ENCODE measurements at regions not wholly inside any gene's neighbourhood (a gene's known extent, or its start where the extent isn't known, plus 50 kb on each side); places are given as distances from the start of the nearest gene placed in this dataset.
A peak's percentile ranks its signal among the peaks of the same experiment; 100 is the strongest.

GRCh38 chr22:22800716-22801115, 86.9 kb upstream of the IGLL5 start:
- DNase-seq (ENCODE audit: low read depth in 2 of 2), result no peak

- DNase-seq (ENCODE audit: low read depth in 2 of 2), result no peak
These were observed 85.2 kb upstream of the IGLL5 start for GRCh38 chr22:22802339-22802970.

GRCh38 chr22:22803285-22803853, 84.2 kb upstream of the IGLL5 start:
- DNase-seq (ENCODE audit: low read depth in 2 of 2), result no peak

DNA sequence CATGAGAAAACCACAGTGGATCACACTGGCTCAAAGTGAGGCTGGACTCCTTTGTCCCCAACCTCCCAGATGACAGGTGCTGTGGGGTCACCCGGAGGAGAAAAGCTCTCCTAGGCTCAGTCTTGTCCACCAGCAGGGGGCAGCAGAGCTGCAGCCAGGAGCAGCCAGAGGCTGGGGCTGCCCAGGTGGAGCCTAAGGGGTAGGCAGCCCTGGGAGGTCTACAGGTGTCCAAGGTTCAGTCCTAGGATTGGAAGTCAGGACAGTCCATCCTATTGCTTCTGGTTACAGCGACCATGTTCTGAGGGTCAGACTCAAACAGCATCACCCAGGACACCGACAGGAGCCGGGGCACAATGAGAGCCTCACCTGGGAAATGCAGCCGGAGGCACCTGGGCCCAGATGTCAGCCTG, 77.6 kb upstream of the IGLL5 start:
- DNase-seq (ENCODE audit: low read depth in 2 of 2), result peak; percentile 24 to 54

- no peak for DNase-seq (ENCODE audit: low read depth in 2 of 2)
These were observed 77.1 kb upstream of the IGLL5 start for GRCh38 chr22:22810471-22810870.

GRCh38 chr22:22811016-22812009, 76.3 kb upstream of the IGLL5 start:
- DNase-seq (ENCODE audit: low read depth in 2 of 2), result no peak

GRCh38 chr22:22812031-22812905, 75.3 kb upstream of the IGLL5 start:
- no peak for DNase-seq (ENCODE audit: low read depth in 2 of 2)

- no peak for DNase-seq (ENCODE audit: low read depth in 2 of 2)
These were observed 74.2 kb upstream of the IGLL5 start for GRCh38 chr22:22813126-22814075.

GRCh38 chr22:22814666-22815396, 72.8 kb upstream of the IGLL5 start:
- DNase-seq (ENCODE audit: low read depth in 2 of 2), result no peak

GRCh38 chr22:22815397-22816170, 72.0 kb upstream of the IGLL5 start:
- DNase-seq (ENCODE audit: low read depth in 2 of 2), result no peak

GRCh38 chr22:22816171-22816514, 71.5 kb upstream of the IGLL5 start:
- no peak for DNase-seq (ENCODE audit: low read depth in 2 of 2)

GRCh38 chr22:22816766-22817410, 70.7 kb upstream of the IGLL5 start:
- DNase-seq (ENCODE audit: low read depth in 2 of 2), result no peak

DNA sequence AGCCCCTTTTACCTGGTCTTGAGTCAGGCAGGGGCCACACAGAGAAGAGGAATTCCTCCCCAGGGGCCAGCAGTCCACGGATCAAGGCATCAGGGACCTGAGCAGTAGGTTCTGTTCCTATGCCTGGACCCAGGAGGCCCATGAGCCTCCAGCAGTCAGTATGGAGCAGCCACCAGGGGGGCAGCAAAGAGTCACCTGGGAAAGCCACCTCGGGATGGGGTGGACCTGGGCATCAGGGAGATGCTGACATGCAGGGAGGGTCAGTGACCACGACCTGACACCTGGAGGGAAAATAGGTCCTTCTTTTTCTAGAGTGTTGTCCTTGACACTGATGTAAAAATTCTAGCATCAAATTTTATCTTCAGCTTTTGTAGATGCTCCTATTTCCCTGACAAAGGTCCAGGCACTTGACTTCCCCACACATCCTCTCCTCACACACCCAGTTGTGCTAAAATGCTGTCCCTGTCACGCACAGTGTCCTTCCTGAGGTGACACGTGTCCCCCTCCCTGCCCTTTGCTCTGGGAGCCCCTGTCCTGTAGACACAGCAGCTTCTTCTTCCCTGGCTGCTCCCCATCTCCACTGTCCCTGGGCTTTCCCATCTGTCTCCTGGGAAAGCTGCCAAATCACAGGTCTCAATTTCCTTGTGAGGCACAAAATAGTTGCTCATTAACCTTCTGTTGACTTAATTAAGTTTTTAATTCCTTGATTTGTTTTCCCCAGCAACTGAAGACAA, 70.0 kb upstream of the IGLL5 start:
- DNase-seq (ENCODE audit: low read depth in 2 of 2), result no peak

DNA sequence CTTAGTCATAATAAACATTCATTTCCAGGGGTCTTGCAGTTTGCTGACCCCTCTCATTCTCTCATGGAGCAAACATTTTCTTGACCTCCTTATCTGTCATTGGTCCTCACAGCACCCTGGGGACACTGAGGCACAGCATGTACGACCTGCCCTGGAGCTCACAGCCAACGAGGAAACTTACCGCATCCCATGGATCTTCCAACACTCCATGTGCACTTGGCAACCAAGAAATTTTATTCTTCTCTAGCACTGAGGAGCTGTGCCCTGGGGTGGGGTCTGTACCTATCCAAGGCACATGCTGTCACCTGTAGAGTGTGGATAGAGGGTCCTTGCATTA, 69.4 kb upstream of the IGLL5 start:
- DNase-seq (ENCODE audit: low read depth in 2 of 2), result no peak

- DNase-seq (ENCODE audit: low read depth in 2 of 2), result no peak
These were observed 68.5 kb upstream of the IGLL5 start for GRCh38 chr22:22818861-22819855.

DNA sequence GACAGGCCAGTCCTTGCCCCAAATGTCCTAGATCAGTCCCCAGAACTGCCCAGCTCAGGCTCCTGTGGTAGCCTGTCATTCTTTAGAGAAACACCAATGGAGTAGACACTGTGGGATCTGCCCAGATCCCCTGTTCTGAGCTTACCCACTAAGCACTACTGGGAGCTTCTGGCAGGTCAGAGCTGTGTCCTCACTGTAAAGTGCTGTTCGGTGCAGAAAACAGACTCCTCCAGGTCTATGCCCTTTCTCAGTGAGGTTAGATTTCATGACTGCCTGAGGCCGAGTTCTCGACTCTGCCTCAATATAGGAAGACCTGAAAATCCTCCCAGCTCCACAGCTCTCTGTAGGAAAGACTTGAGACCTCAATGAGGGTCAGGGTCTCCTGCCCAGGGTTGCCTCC, 67.5 kb upstream of the IGLL5 start:
- DNase-seq (ENCODE audit: low read depth in 2 of 2), result no peak

DNA sequence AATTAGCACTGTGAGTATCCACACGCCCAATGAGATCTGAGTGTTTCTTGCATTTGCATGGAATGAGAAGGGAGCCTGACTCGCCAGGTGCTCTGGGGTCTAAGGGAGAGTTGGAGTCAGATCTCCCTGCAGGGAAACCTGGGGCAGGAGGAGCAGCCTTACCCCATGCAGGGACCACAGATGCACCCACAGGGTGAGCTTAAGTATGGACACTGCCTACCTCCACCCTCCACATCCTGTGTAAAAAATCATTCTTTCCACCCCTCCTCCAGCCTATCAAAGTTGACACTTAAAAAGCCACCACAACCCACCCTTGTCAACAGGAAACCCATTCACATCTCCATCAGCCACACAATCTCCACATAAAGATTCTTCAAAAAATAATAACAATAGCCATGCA, 67.0 kb upstream of the IGLL5 start:
- DNase-seq (ENCODE audit: low read depth in 2 of 2), result no peak

All from lung microvascular endothelial cell (primary cell).